Osteocyte (in vitro differentiated cells): ENCODE measurements at regions not wholly inside any gene's neighbourhood (a gene's known extent, or its start where the extent isn't known, plus 50 kb on each side); places are given as distances from the start of the nearest gene placed in this dataset.

Experiments
- DNase-seq: peaks from one replicate; pipeline ENCODE4 v3.0.0; 2021; ENCODE audit warnings: mixed read lengths; ENCODE audit not compliant: unreplicated experiment; ENCODE audit errors: extremely low spot score
- H3K27ac Mint-ChIP-seq: one replicate; pipeline ENCODE4 v1.8.0; 2021; ENCODE audit warnings: mild to moderate bottlenecking, mixed read lengths; ENCODE audit not compliant: unreplicated experiment
- H3K27me3 Mint-ChIP-seq: one replicate; pipeline ENCODE4 v1.8.0; 2021; ENCODE audit warnings: mixed read lengths; ENCODE audit not compliant: unreplicated experiment
- H3K36me3 Mint-ChIP-seq: one replicate; pipeline ENCODE4 v1.8.0; 2021; ENCODE audit warnings: mixed read lengths; ENCODE audit not compliant: unreplicated experiment
- H3K4me1 Mint-ChIP-seq: one replicate; pipeline ENCODE4 v1.8.0; 2021; ENCODE audit warnings: mixed read lengths; ENCODE audit not compliant: unreplicated experiment
- H3K4me3 Mint-ChIP-seq: one replicate; pipeline ENCODE4 v1.8.0; 2021; ENCODE audit warnings: mild to moderate bottlenecking, moderate library complexity, mixed read lengths; ENCODE audit not compliant: unreplicated experiment
- H3K9me3 Mint-ChIP-seq: one replicate; pipeline ENCODE4 v1.8.0; 2021; ENCODE audit warnings: mixed read lengths; ENCODE audit not compliant: unreplicated experiment
- CTCF ChIP-seq: fragments of 200-600 bp; sonication (generic); IDR thresholded peaks from 2 replicates; pipeline ENCODE4 v1.5.0; 2021; ENCODE audit warnings: antibody characterized with exemption, mild to moderate bottlenecking, moderate library complexity

DNA sequence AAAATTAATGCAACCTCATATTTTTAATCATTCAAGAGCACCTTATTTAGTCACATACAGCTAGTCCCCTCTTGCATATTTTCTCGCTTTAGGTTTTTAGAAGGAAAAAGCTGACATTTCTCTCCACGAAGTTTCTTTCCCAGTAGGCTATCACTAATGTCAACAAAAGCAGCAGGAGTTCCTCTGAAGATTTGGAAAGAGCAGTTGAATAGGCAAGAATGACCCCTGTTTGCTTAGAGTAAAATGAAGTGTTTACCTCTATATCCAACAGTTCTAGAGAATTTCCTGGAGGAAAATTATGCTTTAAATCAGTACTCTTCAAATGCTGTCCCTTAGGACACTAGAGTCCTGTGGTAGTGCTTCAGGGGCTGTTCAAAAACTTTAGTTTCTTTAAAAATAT lies 188.1 kb upstream of the PRKD1 start:
- H3K4me1 Mint-ChIP-seq: peaks cover 2% of the 10 kb centered on the region
- no peak overlapping the region for H3K4me3 Mint-ChIP-seq
- H3K27ac Mint-ChIP-seq: no peak overlapping the region
- no peaks in the 10 kb centered on the region for H3K27me3 Mint-ChIP-seq
- no peak for DNase-seq
- no peak for TF ChIP-seq CTCF
- no peaks in the 10 kb centered on the region for H3K9me3 Mint-ChIP-seq
- H3K36me3 Mint-ChIP-seq: no peaks in the 10 kb centered on the region

GRCh38 chr14:30118992-30119640 lies 191.5 kb upstream of the PRKD1 start:
- no peak for TF ChIP-seq CTCF
- no peaks in the 10 kb centered on the region for H3K9me3 Mint-ChIP-seq
- no peak overlapping the region for H3K27ac Mint-ChIP-seq
- H3K27me3 Mint-ChIP-seq: no peaks in the 10 kb centered on the region
- no peak for DNase-seq
- H3K4me3 Mint-ChIP-seq: no peak overlapping the region
- H3K36me3 Mint-ChIP-seq: no peaks in the 10 kb centered on the region
- peaks cover 2% of the 10 kb centered on the region for H3K4me1 Mint-ChIP-seq

DNA sequence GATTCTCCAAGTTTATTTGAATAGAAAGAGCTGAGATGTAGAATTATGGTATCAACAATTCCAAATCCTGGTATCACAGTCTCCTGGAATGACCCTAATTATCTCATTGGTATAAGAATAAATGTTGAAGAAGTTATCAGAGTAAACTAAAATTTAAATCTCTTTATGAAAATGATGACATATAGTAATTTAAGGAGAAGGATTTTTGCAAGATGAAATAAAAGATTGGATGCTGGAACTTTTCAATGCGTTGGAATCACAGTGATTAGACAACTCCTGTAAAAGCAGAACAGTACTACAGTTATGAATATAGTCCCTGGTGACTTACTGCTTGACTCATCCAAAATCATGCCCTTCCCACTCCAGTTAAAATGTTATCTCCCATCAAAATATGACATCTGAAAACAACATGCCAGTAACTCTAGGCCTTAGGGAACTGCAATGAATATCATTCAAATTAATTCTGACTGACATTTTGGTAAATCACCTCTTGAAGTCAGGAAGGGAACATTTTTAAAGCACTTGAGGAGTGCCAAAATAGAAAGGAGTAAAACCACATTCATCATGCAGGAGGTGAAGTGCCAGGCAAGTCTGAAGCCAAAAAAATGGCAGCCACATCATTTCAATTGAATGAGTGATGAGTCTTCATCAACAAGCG lies 197.8 kb upstream of the PRKD1 start:
- no peak for DNase-seq

GRCh38 chr14:30129807-30130206 lies 202.2 kb upstream of the PRKD1 start:
- TF ChIP-seq CTCF: no peak
- no peak overlapping the region for H3K4me3 Mint-ChIP-seq
- no peaks in the 10 kb centered on the region for H3K36me3 Mint-ChIP-seq
- H3K27ac Mint-ChIP-seq: no peak overlapping the region
- no peaks in the 10 kb centered on the region for H3K4me1 Mint-ChIP-seq
- DNase-seq: no peak
- no peaks in the 10 kb centered on the region for H3K27me3 Mint-ChIP-seq
- no peaks in the 10 kb centered on the region for H3K9me3 Mint-ChIP-seq

More for the DNA sequence above, 197.8 kb upstream of the PRKD1 start:
- Mint-ChIP-seq H3K4me3 (no peak overlapping the region), H3K27ac (no peak overlapping the region), H3K27me3 (no peaks in the 10 kb centered on the region), H3K9me3 (no peaks in the 10 kb centered on the region), H3K4me1 (no peaks in the 10 kb centered on the region), H3K36me3 (no peaks in the 10 kb centered on the region)
- no peak for TF ChIP-seq CTCF

GRCh38 chr14:30131581-30132097 lies 204.0 kb upstream of the PRKD1 start:
- Mint-ChIP-seq H3K27ac (no peak overlapping the region), H3K4me3 (no peak overlapping the region), H3K36me3 (no peaks in the 10 kb centered on the region), H3K4me1 (no peaks in the 10 kb centered on the region), H3K27me3 (no peaks in the 10 kb centered on the region), H3K9me3 (no peaks in the 10 kb centered on the region)
- TF ChIP-seq CTCF: no peak
- no peak for DNase-seq
